GM18517 (cell line): ENCODE measurements at regions not wholly inside any gene's neighbourhood (a gene's known extent, or its start where the extent isn't known, plus 50 kb on each side); places are given as distances from the start of the nearest gene placed in this dataset.

Experiments used
- ATAC-seq: cut with Tn5 transposase; IDR thresholded peaks from one replicate; pipeline ENCODE4 v1.9.1; 2021; ENCODE audit warnings: mild to moderate bottlenecking, moderate library complexity; ENCODE audit not compliant: unreplicated experiment

GRCh38 chr6:139590206-139590605, 215.8 kb upstream of the CITED2 start:
- ATAC-seq: no peak

GRCh38 chr6:139588734-139589593, 214.5 kb upstream of the CITED2 start:
- ATAC-seq: no peak

GRCh38 chr6:139588076-139588639, 213.7 kb upstream of the CITED2 start:
- no peak for ATAC-seq

GRCh38 chr6:139587469-139587868, 213.0 kb upstream of the CITED2 start:
- no peak for ATAC-seq

GRCh38 chr6:139586273-139586672, 211.8 kb upstream of the CITED2 start:
- no peak for ATAC-seq

GRCh38 chr6:139584599-139584998, 210.2 kb upstream of the CITED2 start:
- ATAC-seq: no peak

- no peak for ATAC-seq
These were observed 209.0 kb upstream of the CITED2 start for GRCh38 chr6:139583420-139583819.

GRCh38 chr6:139582956-139583355, 208.5 kb upstream of the CITED2 start:
- no peak for ATAC-seq

GRCh38 chr6:139581485-139581865, 207.0 kb upstream of the CITED2 start:
- no peak for ATAC-seq

GRCh38 chr6:139580592-139581484, 206.4 kb upstream of the CITED2 start:
- peak; percentile 98 for ATAC-seq

- ATAC-seq: no peak
These were observed 203.5 kb upstream of the CITED2 start for GRCh38 chr6:139577763-139578604.

- ATAC-seq: no peak
These were observed 202.8 kb upstream of the CITED2 start for GRCh38 chr6:139577124-139577762.

GRCh38 chr6:139572001-139572400, 197.6 kb upstream of the CITED2 start:
- ATAC-seq: no peak

- ATAC-seq: no peak
These were observed 195.7 kb upstream of the CITED2 start for GRCh38 chr6:139570166-139570565.

GRCh38 chr6:139569566-139569965, 195.1 kb upstream of the CITED2 start:
- no peak for ATAC-seq

GRCh38 chr6:139568956-139569538, 194.6 kb upstream of the CITED2 start:
- no peak for ATAC-seq

- ATAC-seq: peak; percentile 45
These were observed 193.9 kb upstream of the CITED2 start for GRCh38 chr6:139568151-139568955.

- no peak for ATAC-seq
These were observed 192.6 kb upstream of the CITED2 start for GRCh38 chr6:139567095-139567494.

GRCh38 chr6:139565591-139565990, 191.1 kb upstream of the CITED2 start:
- ATAC-seq: no peak
